ENCODE measurements at regions not wholly inside any gene's neighbourhood (a gene's known extent, or its start where the extent isn't known, plus 50 kb on each side); places are given as distances from the start of the nearest gene placed in this dataset.
A peak's percentile ranks its signal among the peaks of the same experiment; 100 is the strongest.
"Not testable (repeated sequence)": the region's sequence is repeated elsewhere in the genome, so short reads cannot be mapped to it uniquely, and the experiment has no call there.

- peak overlapping the region; percentile 11 for H3K27ac ChIP-seq (ENCODE audit: low read depth, low read length)
- 71% methylated on average over 2 of the region's 2 CpGs for WGBS (ENCODE audit: insufficient coverage)
Observed at GRCh38 chr5:158590746-158591300, 508.9 kb downstream of the EBF1 start.

GRCh38 chr5:158589939-158590338, 509.8 kb downstream of the EBF1 start:
- no peaks in the 10 kb centered on the region for H3K4me1 ChIP-seq (ENCODE audit: control insufficient read depth, insufficient read depth, low read length)
- H3K9me3 ChIP-seq (ENCODE audit: control insufficient read depth, insufficient read depth, low read length): no peaks in the 10 kb centered on the region
- no peaks in the 10 kb centered on the region for H3K27me3 ChIP-seq (ENCODE audit: control insufficient read depth, insufficient read depth, low read length)
- no peak overlapping the region for H3K4me3 ChIP-seq (ENCODE audit: low read depth, low read length)
- WGBS (ENCODE audit: insufficient coverage): 78% methylated on average over 2 of the region's 3 CpGs
- no peak overlapping the region for H3K27ac ChIP-seq (ENCODE audit: low read depth, low read length)
- no peaks in the 10 kb centered on the region for H3K36me3 ChIP-seq (ENCODE audit: control insufficient read depth, insufficient read depth, low read length)
- no peak for DNase-seq (ENCODE audit: low read depth in 4 of 6, low spot score in 6 of 6)

More at GRCh38 chr5:158590746-158591300, 508.9 kb downstream of the EBF1 start:
- H3K9me3 ChIP-seq (ENCODE audit: control insufficient read depth, insufficient read depth, low read length): no peaks in the 10 kb centered on the region
- no peak for DNase-seq (ENCODE audit: low read depth in 4 of 6, low spot score in 6 of 6)
- H3K36me3 ChIP-seq (ENCODE audit: control insufficient read depth, insufficient read depth, low read length): no peaks in the 10 kb centered on the region
- H3K27me3 ChIP-seq (ENCODE audit: control insufficient read depth, insufficient read depth, low read length): no peaks in the 10 kb centered on the region
- H3K4me1 ChIP-seq (ENCODE audit: control insufficient read depth, insufficient read depth, low read length): no peaks in the 10 kb centered on the region
- no peak overlapping the region for H3K4me3 ChIP-seq (ENCODE audit: low read depth, low read length)

- no peak overlapping the region for H3K27ac ChIP-seq (ENCODE audit: low read depth, low read length)
- no peak overlapping the region for H3K4me3 ChIP-seq (ENCODE audit: low read depth, low read length)
- H3K36me3 ChIP-seq (ENCODE audit: control insufficient read depth, insufficient read depth, low read length): no peaks in the 10 kb centered on the region
- no peaks in the 10 kb centered on the region for H3K9me3 ChIP-seq (ENCODE audit: control insufficient read depth, insufficient read depth, low read length)
- DNase-seq (ENCODE audit: low read depth in 4 of 6, low spot score in 6 of 6): peak in 1 of 6 donors; percentile 24
- H3K4me1 ChIP-seq (ENCODE audit: control insufficient read depth, insufficient read depth, low read length): no peaks in the 10 kb centered on the region
- H3K27me3 ChIP-seq (ENCODE audit: control insufficient read depth, insufficient read depth, low read length): no peaks in the 10 kb centered on the region
- no CpG with 5 or more reads among the region's 1 CpG for WGBS (ENCODE audit: insufficient coverage)
Observed at GRCh38 chr5:158588617-158589016, 511.1 kb downstream of the EBF1 start.

GRCh38 chr5:158586054-158586453, 513.7 kb downstream of the EBF1 start:
- no peaks in the 10 kb centered on the region for H3K36me3 ChIP-seq (ENCODE audit: control insufficient read depth, insufficient read depth, low read length)
- no peak overlapping the region for H3K27ac ChIP-seq (ENCODE audit: low read depth, low read length)
- H3K9me3 ChIP-seq (ENCODE audit: control insufficient read depth, insufficient read depth, low read length): no peaks in the 10 kb centered on the region
- no peaks in the 10 kb centered on the region for H3K27me3 ChIP-seq (ENCODE audit: control insufficient read depth, insufficient read depth, low read length)
- DNase-seq (ENCODE audit: low read depth in 4 of 6, low spot score in 6 of 6): no peak
- no peak overlapping the region for H3K4me3 ChIP-seq (ENCODE audit: low read depth, low read length)
- no peaks in the 10 kb centered on the region for H3K4me1 ChIP-seq (ENCODE audit: control insufficient read depth, insufficient read depth, low read length)
- WGBS (ENCODE audit: insufficient coverage): 94% methylated on average over 2 of the region's 2 CpGs

GRCh38 chr5:158582669-158583068, 517.0 kb downstream of the EBF1 start:
- 97% methylated on average over 11 of the region's 27 CpGs for WGBS (ENCODE audit: insufficient coverage)
- H3K4me3 ChIP-seq (ENCODE audit: low read depth, low read length); DNase-seq (ENCODE audit: low read depth in 4 of 6, low spot score in 6 of 6); H3K4me1 ChIP-seq (ENCODE audit: control insufficient read depth, insufficient read depth, low read length); H3K36me3 ChIP-seq (ENCODE audit: control insufficient read depth, insufficient read depth, low read length); H3K27me3 ChIP-seq (ENCODE audit: control insufficient read depth, insufficient read depth, low read length); H3K27ac ChIP-seq (ENCODE audit: low read depth, low read length); H3K9me3 ChIP-seq (ENCODE audit: control insufficient read depth, insufficient read depth, low read length): not testable (repeated sequence)

- no peak overlapping the region for H3K27ac ChIP-seq (ENCODE audit: low read depth, low read length)
- no peaks in the 10 kb centered on the region for H3K9me3 ChIP-seq (ENCODE audit: control insufficient read depth, insufficient read depth, low read length)
- H3K4me1 ChIP-seq (ENCODE audit: control insufficient read depth, insufficient read depth, low read length): no peaks in the 10 kb centered on the region
- H3K36me3 ChIP-seq (ENCODE audit: control insufficient read depth, insufficient read depth, low read length): no peaks in the 10 kb centered on the region
- H3K27me3 ChIP-seq (ENCODE audit: control insufficient read depth, insufficient read depth, low read length): no peaks in the 10 kb centered on the region
- DNase-seq (ENCODE audit: low read depth in 4 of 6, low spot score in 6 of 6): no peak
- no peak overlapping the region for H3K4me3 ChIP-seq (ENCODE audit: low read depth, low read length)
- no CpG with 5 or more reads among the region's 3 CpGs for WGBS (ENCODE audit: insufficient coverage)
Observed at GRCh38 chr5:158573829-158574228, 525.9 kb downstream of the EBF1 start.

GRCh38 chr5:158570502-158570901, 529.2 kb downstream of the EBF1 start:
- H3K36me3 ChIP-seq (ENCODE audit: control insufficient read depth, insufficient read depth, low read length): no peaks in the 10 kb centered on the region
- H3K27ac ChIP-seq (ENCODE audit: low read depth, low read length): no peak overlapping the region
- whole genome bisulfite sequencing (ENCODE audit: insufficient coverage): no CpG with 5 or more reads among the region's 1 CpG

GRCh38 chr5:158569534-158569933, 530.2 kb downstream of the EBF1 start:
- H3K9me3 ChIP-seq (ENCODE audit: control insufficient read depth, insufficient read depth, low read length): no peaks in the 10 kb centered on the region
- no peaks in the 10 kb centered on the region for H3K36me3 ChIP-seq (ENCODE audit: control insufficient read depth, insufficient read depth, low read length)
- H3K27me3 ChIP-seq (ENCODE audit: control insufficient read depth, insufficient read depth, low read length): no peaks in the 10 kb centered on the region
- no peaks in the 10 kb centered on the region for H3K4me1 ChIP-seq (ENCODE audit: control insufficient read depth, insufficient read depth, low read length)
- WGBS (ENCODE audit: insufficient coverage): 40% methylated on average over 2 of the region's 4 CpGs
- peak in 1 of 6 donors; percentile 35 for DNase-seq (ENCODE audit: low read depth in 4 of 6, low spot score in 6 of 6)
- no peak overlapping the region for H3K27ac ChIP-seq (ENCODE audit: low read depth, low read length)
- no peak overlapping the region for H3K4me3 ChIP-seq (ENCODE audit: low read depth, low read length)

More at GRCh38 chr5:158570502-158570901, 529.2 kb downstream of the EBF1 start:
- DNase-seq (ENCODE audit: low read depth in 4 of 6, low spot score in 6 of 6): no peak
- no peaks in the 10 kb centered on the region for H3K27me3 ChIP-seq (ENCODE audit: control insufficient read depth, insufficient read depth, low read length)
- H3K4me3 ChIP-seq (ENCODE audit: low read depth, low read length): no peak overlapping the region
- H3K4me1 ChIP-seq (ENCODE audit: control insufficient read depth, insufficient read depth, low read length): no peaks in the 10 kb centered on the region
- no peaks in the 10 kb centered on the region for H3K9me3 ChIP-seq (ENCODE audit: control insufficient read depth, insufficient read depth, low read length)

- WGBS (ENCODE audit: insufficient coverage): 50% methylated on average over 1 of the region's 3 CpGs
- no peak overlapping the region for H3K27ac ChIP-seq (ENCODE audit: low read depth, low read length)
- no peak for DNase-seq (ENCODE audit: low read depth in 4 of 6, low spot score in 6 of 6)
- H3K4me1 ChIP-seq (ENCODE audit: control insufficient read depth, insufficient read depth, low read length): no peaks in the 10 kb centered on the region
- no peaks in the 10 kb centered on the region for H3K9me3 ChIP-seq (ENCODE audit: control insufficient read depth, insufficient read depth, low read length)
- H3K27me3 ChIP-seq (ENCODE audit: control insufficient read depth, insufficient read depth, low read length): no peaks in the 10 kb centered on the region
- no peak overlapping the region for H3K4me3 ChIP-seq (ENCODE audit: low read depth, low read length)
- no peaks in the 10 kb centered on the region for H3K36me3 ChIP-seq (ENCODE audit: control insufficient read depth, insufficient read depth, low read length)
Observed at GRCh38 chr5:158565017-158565789, 534.5 kb downstream of the EBF1 start.

Data from spinal cord (tissue), 9 donors.